ENCODE measurements at regions not wholly inside any gene's neighbourhood (a gene's known extent, or its start where the extent isn't known, plus 50 kb on each side); places are given as distances from the start of the nearest gene placed in this dataset.

DNA sequence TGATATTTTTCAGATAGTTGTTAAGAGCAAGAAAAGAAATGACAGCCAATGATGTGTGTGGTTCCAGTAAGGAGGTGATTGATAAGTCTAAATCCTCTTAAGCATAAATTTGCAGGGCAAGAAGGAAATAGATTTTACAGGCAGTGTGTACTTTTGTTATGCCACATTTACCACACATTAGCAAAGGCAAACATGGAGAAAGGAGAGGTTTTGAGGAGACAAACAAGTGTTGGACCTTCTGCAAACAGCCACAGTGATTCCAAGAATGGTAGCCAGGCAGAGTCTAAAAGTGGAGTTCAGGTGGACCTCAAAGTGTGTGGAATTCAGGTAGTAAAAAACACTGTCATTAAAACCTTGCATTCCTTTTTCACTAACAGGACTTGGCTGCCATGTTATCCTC is 295.9 kb upstream of the ITGA1 start:
- Histone ChIP-seq H3K27me3 (no peaks in the 10 kb centered on the region), H3K27ac (no peak overlapping the region), H3K9me3 (no peaks in the 10 kb centered on the region), H3K36me3 (no peaks in the 10 kb centered on the region), H3K4me1 (no peaks in the 10 kb centered on the region), H3K4me3 (no peak overlapping the region)
- no peak for DNase-seq (ENCODE audit: low spot score in 2 of 2)
- TF ChIP-seq POLR2A (IDR thresholded peaks at IDR 0.05) (no peak), EP300 (IDR thresholded peaks at IDR 0.05) (no peak), POLR2AphosphoS5 (IDR thresholded peaks at IDR 0.05) (no peak)
- TF ChIP-seq, protein P1, sequence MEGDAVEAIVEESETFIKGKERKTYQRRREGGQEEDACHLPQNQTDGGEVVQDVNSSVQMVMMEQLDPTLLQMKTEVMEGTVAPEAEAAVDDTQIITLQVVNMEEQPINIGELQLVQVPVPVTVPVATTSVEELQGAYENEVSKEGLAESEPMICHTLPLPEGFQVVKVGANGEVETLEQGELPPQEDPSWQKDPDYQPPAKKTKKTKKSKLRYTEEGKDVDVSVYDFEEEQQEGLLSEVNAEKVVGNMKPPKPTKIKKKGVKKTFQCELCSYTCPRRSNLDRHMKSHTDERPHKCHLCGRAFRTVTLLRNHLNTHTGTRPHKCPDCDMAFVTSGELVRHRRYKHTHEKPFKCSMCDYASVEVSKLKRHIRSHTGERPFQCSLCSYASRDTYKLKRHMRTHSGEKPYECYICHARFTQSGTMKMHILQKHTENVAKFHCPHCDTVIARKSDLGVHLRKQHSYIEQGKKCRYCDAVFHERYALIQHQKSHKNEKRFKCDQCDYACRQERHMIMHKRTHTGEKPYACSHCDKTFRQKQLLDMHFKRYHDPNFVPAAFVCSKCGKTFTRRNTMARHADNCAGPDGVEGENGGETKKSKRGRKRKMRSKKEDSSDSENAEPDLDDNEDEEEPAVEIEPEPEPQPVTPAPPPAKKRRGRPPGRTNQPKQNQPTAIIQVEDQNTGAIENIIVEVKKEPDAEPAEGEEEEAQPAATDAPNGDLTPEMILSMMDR (IDR thresholded peaks at IDR 0.05), result no peak

DNA sequence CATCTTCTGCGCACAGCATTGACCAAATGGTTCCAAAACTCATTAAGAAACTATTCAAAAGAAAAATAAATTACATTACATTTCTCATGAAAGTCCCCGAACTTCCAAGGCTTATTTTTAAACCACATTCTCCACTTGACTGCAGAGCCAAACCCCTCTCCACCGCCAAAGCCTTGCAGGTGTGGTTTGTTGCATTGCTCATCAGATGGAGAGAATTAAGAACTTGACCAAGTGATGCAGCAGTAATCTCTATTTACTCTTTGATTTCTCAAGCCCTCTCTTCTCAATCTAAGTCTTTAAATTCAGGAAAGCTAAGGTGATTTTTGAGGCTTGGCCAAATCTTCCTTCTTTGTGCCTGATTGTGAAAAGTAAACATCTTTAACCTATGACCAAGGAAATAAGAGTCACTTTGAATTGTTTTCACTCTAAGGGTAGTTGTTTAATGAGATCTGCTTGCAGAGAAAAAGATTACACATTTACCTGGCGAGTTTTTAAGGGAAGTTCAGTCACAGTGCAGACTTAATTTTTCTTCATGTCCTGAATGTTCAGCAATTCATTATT is 290.5 kb upstream of the ITGA1 start:
- Histone ChIP-seq H3K9me3 (no peaks in the 10 kb centered on the region), H3K27me3 (no peaks in the 10 kb centered on the region), H3K4me3 (no peak overlapping the region), H3K27ac (no peak overlapping the region), H3K4me1 (no peaks in the 10 kb centered on the region), H3K36me3 (no peaks in the 10 kb centered on the region)
- no peak for DNase-seq (ENCODE audit: low spot score in 2 of 2)
- WGBS, result 73% methylated on average over 4 of the region's 4 CpGs
- no peak for TF ChIP-seq EP300 (IDR thresholded peaks at IDR 0.05)
- no peak for TF ChIP-seq POLR2AphosphoS5 (IDR thresholded peaks at IDR 0.05)
- TF ChIP-seq POLR2A (IDR thresholded peaks at IDR 0.05), result no peak
- TF ChIP-seq, protein P1 (IDR thresholded peaks at IDR 0.05), result no peak

DNA sequence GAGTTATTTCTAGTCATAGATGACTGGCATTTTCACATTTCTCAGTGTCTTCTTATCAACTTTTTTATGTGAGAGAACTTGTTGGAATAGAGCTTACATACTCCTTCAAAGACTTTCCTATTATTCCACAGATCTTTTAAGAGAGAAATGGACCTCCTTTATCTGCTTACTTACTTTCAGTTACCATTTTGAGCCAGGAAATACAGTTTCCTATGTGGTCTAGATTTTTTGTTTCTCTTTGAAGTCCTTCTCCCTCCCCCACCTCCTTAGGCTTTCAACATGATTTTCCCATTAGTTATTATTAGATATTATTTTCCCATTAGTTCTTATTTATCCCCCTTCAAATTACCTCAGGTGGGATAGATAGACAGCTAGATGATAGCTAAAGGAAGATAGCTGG is 289.1 kb upstream of the ITGA1 start:
- no peaks in the 10 kb centered on the region for H3K27me3 ChIP-seq
- no peak overlapping the region for H3K27ac ChIP-seq
- DNase-seq (ENCODE audit: low spot score in 2 of 2), result no peak
- no peaks in the 10 kb centered on the region for H3K9me3 ChIP-seq
- H3K36me3 ChIP-seq, result no peaks in the 10 kb centered on the region
- no peaks in the 10 kb centered on the region for H3K4me1 ChIP-seq
- TF ChIP-seq, protein P1 (IDR thresholded peaks at IDR 0.05), result no peak
- no peak for TF ChIP-seq POLR2A (IDR thresholded peaks at IDR 0.05)
- TF ChIP-seq EP300 (IDR thresholded peaks at IDR 0.05), result no peak
- TF ChIP-seq POLR2AphosphoS5 (IDR thresholded peaks at IDR 0.05), result no peak
- H3K4me3 ChIP-seq, result no peak overlapping the region

DNA sequence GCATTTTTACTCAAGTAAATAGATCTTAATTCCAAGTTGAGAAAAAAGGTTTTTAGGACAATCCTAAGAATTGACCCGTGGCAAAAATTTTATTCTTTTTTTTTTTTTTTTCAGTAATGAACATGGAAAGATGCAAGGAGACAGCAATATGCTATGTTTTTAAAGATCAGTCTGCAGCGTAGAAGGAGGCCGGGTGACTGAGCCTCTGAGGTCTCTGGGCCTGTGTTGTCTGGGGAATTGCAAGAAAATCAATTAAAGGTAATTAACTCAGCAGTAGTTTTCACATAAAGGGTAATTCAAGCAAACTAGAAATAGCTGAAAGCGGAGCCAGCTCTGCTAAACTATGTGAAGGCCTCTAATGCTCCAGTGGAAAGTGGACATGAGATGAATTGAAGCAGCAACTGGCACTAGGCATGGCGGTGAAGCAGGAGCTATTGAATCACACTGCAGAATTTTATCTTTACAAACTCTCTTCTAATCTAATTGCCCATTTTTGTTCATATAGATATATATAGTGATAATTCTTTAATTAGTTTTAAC is 285.2 kb upstream of the ITGA1 start:
- Histone ChIP-seq H3K27me3 (no peaks in the 10 kb centered on the region), H3K4me1 (no peaks in the 10 kb centered on the region), H3K4me3 (no peak overlapping the region), H3K36me3 (no peaks in the 10 kb centered on the region), H3K9me3 (no peaks in the 10 kb centered on the region), H3K27ac (no peak overlapping the region)
- 89% methylated on average over 5 of the region's 5 CpGs for WGBS
- TF ChIP-seq, protein P1 (IDR thresholded peaks at IDR 0.05), result no peak
- TF ChIP-seq POLR2AphosphoS5 (IDR thresholded peaks at IDR 0.05) (no peak), EP300 (IDR thresholded peaks at IDR 0.05) (no peak), POLR2A (IDR thresholded peaks at IDR 0.05) (no peak)
- DNase-seq (ENCODE audit: low spot score in 2 of 2), result no peak

DNA sequence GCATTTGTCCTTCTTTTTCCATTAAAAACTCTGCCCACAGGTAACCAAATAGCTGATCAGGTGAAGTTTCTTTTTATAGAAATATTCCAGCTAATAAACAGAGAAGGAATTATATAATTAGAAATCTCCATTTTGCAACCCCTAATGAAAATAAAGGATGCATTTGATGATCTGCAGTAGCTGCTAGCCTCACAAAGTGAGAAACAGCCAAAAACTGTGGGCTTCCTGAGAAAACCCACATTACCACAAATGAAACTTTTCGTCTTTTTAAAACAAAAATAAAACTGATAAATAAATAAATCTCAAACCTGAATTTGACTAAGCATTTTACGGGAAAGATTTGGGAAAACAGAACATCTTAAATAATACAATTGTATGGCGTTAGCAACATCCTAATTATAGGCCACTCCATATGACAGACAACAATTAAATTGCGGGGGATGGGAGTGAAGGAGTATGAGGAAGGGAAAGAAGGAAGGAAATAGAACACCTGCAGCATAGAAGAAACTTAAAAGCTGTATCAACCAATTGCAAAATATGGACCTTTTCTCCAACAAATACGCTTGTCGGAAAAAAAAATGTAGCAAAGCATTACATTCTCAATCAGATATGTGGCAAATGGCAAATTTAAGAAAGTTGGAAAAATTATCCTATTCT is 283.0 kb upstream of the ITGA1 start:
- Histone ChIP-seq H3K36me3 (no peaks in the 10 kb centered on the region), H3K4me3 (no peak overlapping the region), H3K27ac (no peak overlapping the region), H3K9me3 (no peaks in the 10 kb centered on the region), H3K4me1 (no peaks in the 10 kb centered on the region), H3K27me3 (no peaks in the 10 kb centered on the region)
- no peak for TF ChIP-seq POLR2A (IDR thresholded peaks at IDR 0.05)
- TF ChIP-seq POLR2AphosphoS5 (IDR thresholded peaks at IDR 0.05), result no peak
- TF ChIP-seq EP300 (IDR thresholded peaks at IDR 0.05), result no peak
- TF ChIP-seq, protein P1 (IDR thresholded peaks at IDR 0.05), result no peak
- 81% methylated on average over 6 of the region's 6 CpGs for WGBS
- no peak for DNase-seq (ENCODE audit: low spot score in 2 of 2)
